ENCODE measurements at regions not wholly inside any gene's neighbourhood (a gene's known extent, or its start where the extent isn't known, plus 50 kb on each side); places are given as distances from the start of the nearest gene placed in this dataset.

DNA sequence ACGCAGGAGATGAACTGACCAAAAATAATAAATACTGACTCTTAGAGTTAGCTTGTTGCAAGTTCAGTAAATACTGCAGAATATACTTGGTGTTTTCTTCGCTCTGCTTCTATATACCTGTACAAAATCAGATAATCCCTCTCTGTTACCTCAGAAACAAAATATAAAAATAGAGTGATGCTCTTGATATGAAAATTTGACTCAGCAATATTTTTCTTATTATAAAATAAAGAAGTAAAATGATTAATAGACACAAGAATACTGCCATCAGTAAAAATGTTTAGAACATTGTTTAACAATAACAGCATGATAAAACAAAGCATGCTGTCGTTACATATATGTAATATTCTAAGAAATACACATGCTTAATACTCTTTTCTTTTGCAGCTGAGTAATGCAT, 1366.9 kb upstream of the EYS start:
- H3K4me3 ChIP-seq (ENCODE audit: low read depth, low read length), result no peak overlapping the region
- no peak for DNase-seq (ENCODE audit: low read depth)
- TF ChIP-seq, protein P1, sequence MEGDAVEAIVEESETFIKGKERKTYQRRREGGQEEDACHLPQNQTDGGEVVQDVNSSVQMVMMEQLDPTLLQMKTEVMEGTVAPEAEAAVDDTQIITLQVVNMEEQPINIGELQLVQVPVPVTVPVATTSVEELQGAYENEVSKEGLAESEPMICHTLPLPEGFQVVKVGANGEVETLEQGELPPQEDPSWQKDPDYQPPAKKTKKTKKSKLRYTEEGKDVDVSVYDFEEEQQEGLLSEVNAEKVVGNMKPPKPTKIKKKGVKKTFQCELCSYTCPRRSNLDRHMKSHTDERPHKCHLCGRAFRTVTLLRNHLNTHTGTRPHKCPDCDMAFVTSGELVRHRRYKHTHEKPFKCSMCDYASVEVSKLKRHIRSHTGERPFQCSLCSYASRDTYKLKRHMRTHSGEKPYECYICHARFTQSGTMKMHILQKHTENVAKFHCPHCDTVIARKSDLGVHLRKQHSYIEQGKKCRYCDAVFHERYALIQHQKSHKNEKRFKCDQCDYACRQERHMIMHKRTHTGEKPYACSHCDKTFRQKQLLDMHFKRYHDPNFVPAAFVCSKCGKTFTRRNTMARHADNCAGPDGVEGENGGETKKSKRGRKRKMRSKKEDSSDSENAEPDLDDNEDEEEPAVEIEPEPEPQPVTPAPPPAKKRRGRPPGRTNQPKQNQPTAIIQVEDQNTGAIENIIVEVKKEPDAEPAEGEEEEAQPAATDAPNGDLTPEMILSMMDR (IDR thresholded peaks at IDR 0.05; ENCODE audit: insufficient read depth, low read depth, low read length), result no peak

DNA sequence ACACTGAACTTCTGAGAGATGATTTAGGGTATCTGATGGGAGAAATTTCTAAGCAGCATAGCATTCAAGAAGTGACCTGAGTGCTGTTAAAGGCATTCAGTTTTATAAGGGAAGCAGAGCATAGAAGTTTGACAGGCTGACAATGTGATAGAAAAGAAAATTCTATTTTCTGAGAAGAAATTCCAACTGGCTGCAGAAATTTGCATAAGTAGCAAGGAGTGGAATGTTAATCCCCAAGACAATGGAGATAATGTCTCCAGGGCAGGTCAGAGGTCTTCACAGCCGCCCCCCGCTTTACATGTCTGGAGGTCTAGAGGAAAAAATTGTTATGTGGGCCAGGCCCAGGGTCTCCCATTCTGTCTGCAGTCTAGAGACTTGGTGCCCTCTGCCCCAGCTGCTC, 1361.8 kb upstream of the EYS start:
- H3K4me3 ChIP-seq (ENCODE audit: low read depth, low read length), result no peak overlapping the region
- TF ChIP-seq, protein P1 (IDR thresholded peaks at IDR 0.05; ENCODE audit: insufficient read depth, low read depth, low read length), result no peak
- no peak for DNase-seq (ENCODE audit: low read depth)

DNA sequence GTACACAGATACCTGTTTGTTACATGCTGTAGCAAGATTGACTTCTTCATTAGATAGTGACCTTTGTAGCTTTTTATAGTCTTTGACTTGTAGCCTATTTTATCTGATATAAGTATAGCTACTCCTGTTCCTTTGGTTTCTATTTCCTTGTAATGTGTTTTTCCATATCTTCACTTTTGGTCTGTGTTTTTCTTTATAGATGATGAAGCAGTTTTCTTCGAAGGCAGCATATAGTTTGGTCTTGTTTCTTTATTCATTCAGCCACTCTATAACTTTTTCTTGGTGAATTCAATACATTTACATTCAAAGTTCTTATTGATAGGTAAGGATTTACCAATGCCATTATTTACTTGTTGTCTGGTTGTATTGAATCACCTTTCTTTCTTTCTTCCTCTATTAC, 1357.3 kb upstream of the EYS start:
- TF ChIP-seq, protein P1 (IDR thresholded peaks at IDR 0.05; ENCODE audit: insufficient read depth, low read depth, low read length), result no peak
- no peak overlapping the region for H3K4me3 ChIP-seq (ENCODE audit: low read depth, low read length)
- no peak for DNase-seq (ENCODE audit: low read depth)

DNA sequence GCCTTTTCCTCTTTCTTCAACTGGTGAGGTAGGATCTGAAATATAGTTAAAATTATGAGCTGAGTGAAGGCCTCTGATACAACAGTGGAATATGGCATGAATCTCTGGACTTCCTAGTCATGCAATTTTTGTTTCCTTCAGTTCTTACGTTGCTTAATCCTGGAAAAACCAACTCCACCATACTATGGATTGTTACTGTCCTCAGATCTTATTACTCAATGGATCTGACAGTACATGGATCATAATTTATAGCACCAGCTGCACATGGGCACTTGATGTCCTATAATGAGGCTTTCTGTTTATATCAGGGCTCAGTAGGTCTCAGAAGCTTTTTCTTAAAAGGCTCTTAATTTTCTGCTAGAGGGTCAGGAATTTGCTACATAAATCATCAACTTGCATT, 1341.0 kb upstream of the EYS start:
- TF ChIP-seq, protein P1 (IDR thresholded peaks at IDR 0.05; ENCODE audit: insufficient read depth, low read depth, low read length), result no peak
- H3K4me3 ChIP-seq (ENCODE audit: low read depth, low read length), result no peak overlapping the region
- DNase-seq (ENCODE audit: low read depth), result no peak

DNA sequence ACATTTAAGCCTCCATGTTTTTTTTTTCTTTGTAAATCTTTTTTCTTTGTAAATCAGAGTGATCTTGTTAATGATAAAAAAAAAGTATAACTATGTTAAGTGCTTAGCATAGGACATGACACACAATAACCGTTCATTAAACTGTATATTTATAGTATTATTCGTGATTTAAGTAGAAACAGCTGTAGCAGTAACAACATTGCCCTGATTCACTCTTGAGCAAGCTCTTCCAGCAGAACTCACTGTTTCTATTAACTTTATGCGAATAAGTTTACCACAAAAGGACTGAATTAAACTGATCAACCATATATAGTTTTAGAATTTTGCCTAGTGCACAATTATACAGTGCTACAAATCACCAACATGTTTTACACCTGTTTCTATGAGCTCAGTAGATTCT, 1338.0 kb upstream of the EYS start:
- H3K4me3 ChIP-seq (ENCODE audit: low read depth, low read length), result no peak overlapping the region
- DNase-seq (ENCODE audit: low read depth), result peak; percentile 24
- TF ChIP-seq, protein P1 (IDR thresholded peaks at IDR 0.05; ENCODE audit: insufficient read depth, low read depth, low read length), result no peak

DNA sequence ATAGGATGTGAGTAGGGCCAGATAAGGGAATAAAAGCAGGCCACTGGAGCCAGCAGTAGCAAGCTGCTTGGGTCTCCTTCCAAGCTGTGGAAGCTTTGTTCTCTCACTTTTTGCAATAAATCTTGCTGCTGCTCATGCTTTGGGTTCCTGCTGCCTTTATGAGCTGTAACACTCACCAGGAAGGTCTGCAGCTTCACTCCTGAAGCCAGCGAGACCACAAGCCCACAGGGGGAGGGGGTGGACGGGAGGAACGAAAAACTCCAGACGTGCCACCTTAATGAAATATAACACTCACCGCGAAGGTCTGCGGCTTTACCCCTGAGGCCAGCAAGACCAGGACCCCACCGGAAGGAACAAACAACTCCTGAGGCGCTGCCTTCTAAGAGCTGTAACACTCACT, 1324.4 kb upstream of the EYS start:
- no peak for DNase-seq (ENCODE audit: low read depth)

DNA sequence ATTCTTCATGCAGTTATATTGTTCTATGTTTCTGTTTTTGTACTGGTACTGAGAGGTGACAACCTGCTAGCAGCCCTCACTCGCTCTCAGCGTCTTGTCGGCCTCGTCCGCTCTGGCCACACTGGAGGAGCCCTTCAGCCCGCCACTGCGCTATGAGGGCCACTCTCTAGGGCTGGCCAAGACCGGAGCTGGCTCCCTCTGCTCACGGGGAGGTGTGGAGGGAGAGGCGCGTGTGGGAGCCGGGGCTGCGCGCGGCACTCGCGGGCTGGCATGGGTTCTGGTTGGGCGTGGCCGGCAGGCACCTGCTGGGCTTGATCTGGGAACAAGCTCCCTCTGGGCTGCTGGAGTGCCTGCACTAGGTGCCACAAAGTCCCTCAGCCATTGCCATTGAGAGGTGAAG, 1323.8 kb upstream of the EYS start:
- no peak for DNase-seq (ENCODE audit: low read depth)
- TF ChIP-seq, protein P1 (IDR thresholded peaks at IDR 0.05; ENCODE audit: insufficient read depth, low read depth, low read length), result no peak
- no peak overlapping the region for H3K4me3 ChIP-seq (ENCODE audit: low read depth, low read length)

More for the DNA sequence above, 1324.4 kb upstream of the EYS start:
- no peak overlapping the region for H3K4me3 ChIP-seq (ENCODE audit: low read depth, low read length)
- TF ChIP-seq, protein P1 (IDR thresholded peaks at IDR 0.05; ENCODE audit: insufficient read depth, low read depth, low read length), result no peak
